Ovary (tissue), 3 donors: ENCODE measurements at regions not wholly inside any gene's neighbourhood (a gene's known extent, or its start where the extent isn't known, plus 50 kb on each side); places are given as distances from the start of the nearest gene placed in this dataset.

Experiments
- EP300 ChIP-seq: sonication (generic); formaldehyde crosslinking; IDR thresholded peaks from one replicate; pipeline ENCODE4 v1.6.1; 2017; ENCODE audit warnings: antibody characterized with exemption
- POLR2A ChIP-seq: fragments of 450-650 bp; IDR thresholded peaks from one replicate; pipeline ENCODE4 v1.6.1; 2017; ENCODE audit warnings: antibody characterized with exemption, mild to moderate bottlenecking, moderate library complexity
- TF ChIP-seq, protein P1 (sequence below), 3 donors: fragments of 450-650 bp in 2 of 3; fragments of 200-600 bp in 1 of 3; IDR thresholded peaks; one replicate each; pipeline versions ENCODE4 v1.5.1 to v1.8.0; 2016 to 2022; ENCODE audit warnings: antibody characterized with exemption in 3 of 3, mild to moderate bottlenecking in 1 of 3
- donor health status: DM: no; HTN: no; CAD: no.

DNA sequence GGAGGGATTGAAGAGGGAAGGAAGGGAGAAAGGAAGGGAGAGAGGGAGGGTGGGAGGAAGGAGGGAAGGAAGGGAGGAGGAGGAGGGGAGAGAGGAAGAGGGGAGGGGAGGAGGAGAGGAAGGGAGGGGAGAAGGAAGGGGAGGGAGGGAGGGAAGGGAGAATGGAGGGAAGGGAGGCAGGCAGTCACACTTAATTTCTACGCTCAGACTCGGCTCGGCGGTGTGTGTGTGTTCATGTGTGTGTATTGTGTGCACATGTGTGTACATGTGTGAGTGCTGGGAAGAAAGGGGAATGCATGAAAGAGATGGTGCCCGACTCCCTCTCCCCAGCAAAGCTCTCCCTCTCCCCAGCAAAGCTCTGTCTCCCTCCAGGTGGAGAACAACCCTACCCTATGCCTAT lies 79.1 kb upstream of the AFDN start:
- TF ChIP-seq, protein P1, sequence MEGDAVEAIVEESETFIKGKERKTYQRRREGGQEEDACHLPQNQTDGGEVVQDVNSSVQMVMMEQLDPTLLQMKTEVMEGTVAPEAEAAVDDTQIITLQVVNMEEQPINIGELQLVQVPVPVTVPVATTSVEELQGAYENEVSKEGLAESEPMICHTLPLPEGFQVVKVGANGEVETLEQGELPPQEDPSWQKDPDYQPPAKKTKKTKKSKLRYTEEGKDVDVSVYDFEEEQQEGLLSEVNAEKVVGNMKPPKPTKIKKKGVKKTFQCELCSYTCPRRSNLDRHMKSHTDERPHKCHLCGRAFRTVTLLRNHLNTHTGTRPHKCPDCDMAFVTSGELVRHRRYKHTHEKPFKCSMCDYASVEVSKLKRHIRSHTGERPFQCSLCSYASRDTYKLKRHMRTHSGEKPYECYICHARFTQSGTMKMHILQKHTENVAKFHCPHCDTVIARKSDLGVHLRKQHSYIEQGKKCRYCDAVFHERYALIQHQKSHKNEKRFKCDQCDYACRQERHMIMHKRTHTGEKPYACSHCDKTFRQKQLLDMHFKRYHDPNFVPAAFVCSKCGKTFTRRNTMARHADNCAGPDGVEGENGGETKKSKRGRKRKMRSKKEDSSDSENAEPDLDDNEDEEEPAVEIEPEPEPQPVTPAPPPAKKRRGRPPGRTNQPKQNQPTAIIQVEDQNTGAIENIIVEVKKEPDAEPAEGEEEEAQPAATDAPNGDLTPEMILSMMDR (IDR thresholded peaks at IDR 0.05), result no peak
- TF ChIP-seq POLR2A (no peak), EP300 (no peak)
